Limb (tissue), 2 donors: ENCODE measurements at regions not wholly inside any gene's neighbourhood (a gene's known extent, or its start where the extent isn't known, plus 50 kb on each side); places are given as distances from the start of the nearest gene placed in this dataset.

ENCODE experiments used
- DNase-seq, 2 donors: peaks; one replicate each; pipeline ENCODE4 v3.0.0-alpha.2; 2016; ENCODE audit errors: extremely low spot score in 2 of 2

- no peak for DNase-seq
Observed at GRCh38 chr5:2270467-2270866, 387.7 kb upstream of the IRX4 start.

GRCh38 chr5:2269656-2270055 lies 386.9 kb upstream of the IRX4 start:
- DNase-seq, result no peak

DNA sequence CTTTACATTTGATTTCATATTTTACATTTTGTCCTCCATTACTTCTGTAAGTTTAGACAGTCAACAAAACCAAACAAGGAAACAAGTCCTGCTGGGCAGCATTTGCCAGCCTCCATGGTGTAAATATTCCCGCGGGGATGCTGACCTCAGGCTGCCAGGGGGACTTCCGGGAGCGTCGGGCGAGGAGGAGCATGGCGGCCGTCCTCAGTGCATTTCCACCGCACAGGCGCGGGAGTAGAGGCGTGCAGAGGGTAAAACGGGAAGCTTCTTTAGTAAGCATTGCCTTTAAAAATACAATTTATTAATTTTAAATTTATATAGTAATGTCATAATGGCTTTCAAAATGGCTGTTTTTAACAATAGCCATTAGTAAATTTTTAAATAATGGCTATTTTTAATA lies 385.3 kb upstream of the IRX4 start:
- no peak for DNase-seq

- DNase-seq, result no peak
Observed at GRCh38 chr5:2266641-2267240, 384.0 kb upstream of the IRX4 start.

DNA sequence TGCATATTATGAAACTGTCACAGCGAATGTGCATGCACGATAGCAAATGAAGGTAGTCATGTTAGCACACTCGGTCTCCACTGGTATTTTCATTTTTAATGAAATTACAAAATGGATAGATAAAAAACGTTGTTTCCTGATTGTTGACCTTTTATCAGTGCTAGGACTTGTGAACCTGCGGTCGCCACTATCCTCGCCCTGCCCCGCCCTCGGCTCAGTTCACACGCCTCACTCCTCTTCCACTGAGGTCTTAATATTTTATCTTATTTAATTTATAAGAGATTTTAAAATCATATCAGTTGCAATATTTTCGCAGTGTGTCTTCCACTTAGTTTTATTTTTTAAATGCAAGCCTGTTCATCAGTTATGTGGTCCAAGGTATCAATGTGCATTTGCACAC lies 382.6 kb upstream of the IRX4 start:
- no peak for DNase-seq

- no peak for DNase-seq
Observed at GRCh38 chr5:2263763-2264162, 381.0 kb upstream of the IRX4 start.

DNA sequence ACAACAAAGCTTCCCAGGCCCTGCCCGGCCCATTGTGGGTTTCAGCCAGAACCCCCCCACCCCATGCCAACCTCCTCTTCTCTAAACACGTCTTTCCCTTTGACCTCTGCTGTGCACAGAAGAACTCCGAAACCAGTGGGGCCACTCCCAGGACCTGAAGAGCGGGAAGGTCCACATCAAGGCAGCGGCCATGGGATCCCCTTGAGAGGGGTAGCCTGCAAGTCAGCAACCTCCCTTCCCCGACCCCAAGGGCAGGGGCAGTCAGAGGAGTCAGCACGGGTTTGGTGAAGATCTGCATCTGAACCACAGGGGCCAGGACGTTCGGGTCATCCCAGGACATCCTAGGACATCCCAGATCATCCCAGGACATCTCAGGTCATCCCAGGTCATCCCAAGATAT lies 379.9 kb upstream of the IRX4 start:
- DNase-seq, result no peak

- DNase-seq, result no peak
Observed at GRCh38 chr5:2261004-2261703, 378.4 kb upstream of the IRX4 start.

- no peak for DNase-seq
Observed at GRCh38 chr5:2260211-2261003, 377.7 kb upstream of the IRX4 start.

DNA sequence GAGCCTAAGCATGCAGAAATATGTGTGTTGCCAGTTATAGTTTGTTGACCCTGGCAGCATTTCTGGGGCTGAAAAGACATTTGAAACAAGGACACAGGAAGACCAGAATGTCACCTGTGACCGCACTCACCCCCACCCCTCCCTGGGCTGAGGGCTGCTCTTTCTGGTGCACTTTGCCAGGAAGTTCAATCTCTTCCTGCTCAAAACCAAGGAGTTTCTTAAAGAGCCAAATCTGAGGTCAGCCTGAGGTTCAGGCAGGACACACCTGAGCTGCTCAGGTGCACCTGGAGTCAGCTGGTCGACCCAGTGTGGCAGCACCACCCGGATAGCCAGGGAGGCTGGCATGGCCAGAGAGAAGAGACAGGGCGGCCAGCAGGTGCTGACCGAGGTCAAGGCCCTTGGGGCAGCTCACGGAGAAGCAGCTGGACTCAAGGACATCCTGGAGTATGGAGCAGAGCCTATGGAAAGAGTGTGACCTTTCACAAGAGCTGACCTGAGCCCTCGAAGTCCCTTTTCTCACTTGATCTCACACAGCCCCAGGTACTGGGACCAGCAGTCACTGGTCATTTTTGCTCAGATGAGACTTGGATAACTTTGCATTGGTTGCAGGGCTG lies 376.9 kb upstream of the IRX4 start:
- DNase-seq, result no peak

DNA sequence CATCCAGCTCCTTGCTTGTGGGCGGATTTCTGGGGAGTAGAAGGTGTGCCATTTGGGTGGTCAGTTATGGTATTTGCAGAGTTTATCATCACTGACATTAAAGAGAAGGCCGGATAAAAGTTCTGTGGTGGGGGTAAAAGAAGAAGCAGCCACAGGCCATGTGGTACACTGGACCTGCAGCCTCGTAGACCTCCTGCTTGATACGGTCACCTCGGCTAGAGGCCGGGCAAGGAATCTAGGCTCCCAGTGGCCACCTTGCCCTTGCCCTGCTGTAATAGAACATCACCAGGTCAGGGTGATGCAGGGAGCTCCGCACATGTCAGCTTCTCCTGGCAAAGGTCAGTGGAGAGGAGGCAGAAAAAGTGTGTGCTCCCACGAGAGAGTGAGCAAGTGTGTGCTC lies 376.1 kb upstream of the IRX4 start:
- no peak for DNase-seq

DNA sequence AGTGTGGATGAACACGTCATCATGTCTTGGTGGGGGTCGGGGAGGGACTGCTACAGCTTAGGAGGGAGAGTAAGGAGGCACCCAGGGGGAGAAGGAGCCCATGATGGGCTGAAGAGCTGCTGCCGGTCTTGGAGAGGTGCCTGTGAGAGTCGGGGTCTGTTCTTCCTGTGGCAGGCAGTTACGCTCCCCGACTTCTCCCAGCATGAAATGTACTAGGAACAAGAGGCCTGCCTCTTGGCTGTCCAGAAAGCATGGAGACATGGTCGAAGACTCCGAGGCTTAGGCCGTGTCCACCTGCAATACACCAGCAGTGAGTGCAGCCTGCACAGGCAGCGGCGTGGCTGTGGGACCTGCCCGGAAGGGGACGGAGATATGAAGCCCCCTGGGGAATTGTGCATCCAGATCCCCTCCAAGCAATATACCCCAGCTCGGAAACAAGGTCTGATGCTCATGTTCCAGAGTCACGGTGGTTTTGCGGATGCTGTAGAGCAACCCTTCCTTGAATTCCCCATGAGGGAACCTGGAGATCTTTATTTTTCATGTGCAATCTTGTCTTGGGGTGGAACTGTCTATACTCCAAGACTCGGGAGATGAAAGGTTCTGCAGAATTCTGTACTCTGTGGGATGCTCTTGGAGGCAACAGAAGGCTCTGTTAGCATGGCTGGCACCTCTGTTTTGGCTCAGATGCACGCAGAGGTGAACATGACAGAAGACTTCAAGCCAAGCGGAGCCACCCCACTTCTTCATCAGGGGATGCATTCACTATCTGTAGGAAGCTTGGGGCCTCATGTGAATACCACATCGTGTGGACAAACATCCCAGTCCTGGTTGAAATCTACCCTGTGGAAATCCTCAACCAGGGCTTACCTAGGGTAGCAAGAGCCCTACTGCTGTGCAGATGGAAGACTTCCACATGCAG lies 374.9 kb upstream of the IRX4 start:
- DNase-seq, result no peak

DNA sequence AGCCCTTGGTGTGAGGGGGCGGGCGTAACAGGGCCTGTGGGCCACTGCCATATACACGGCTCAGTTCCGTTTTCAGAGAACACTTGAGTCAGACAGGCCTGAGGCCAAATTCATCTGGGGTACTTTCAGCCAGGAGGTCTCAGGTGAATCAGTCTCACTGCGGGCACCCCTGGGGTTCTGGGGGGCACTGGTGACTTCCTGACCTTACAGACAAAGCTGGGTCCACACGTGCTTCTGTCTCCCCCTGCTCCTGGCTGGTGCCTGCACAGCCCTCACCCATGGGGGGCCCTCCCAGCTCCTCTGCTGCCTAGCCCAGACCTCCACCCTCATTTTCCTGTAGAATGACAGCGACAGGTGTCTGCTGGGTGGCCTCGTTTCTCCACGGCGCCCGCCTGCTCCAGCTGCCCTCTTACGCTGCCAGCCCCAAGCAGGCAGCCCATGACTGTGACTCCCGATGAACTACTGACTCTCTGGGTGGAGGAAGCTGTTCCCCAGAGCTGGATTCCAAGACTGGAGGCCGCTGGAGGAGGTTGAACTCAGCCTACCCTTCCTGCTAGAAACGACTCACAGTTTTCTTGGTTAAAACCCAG lies 374.1 kb upstream of the IRX4 start:
- DNase-seq, result peak in 1 of 2 donors; percentile 27

DNA sequence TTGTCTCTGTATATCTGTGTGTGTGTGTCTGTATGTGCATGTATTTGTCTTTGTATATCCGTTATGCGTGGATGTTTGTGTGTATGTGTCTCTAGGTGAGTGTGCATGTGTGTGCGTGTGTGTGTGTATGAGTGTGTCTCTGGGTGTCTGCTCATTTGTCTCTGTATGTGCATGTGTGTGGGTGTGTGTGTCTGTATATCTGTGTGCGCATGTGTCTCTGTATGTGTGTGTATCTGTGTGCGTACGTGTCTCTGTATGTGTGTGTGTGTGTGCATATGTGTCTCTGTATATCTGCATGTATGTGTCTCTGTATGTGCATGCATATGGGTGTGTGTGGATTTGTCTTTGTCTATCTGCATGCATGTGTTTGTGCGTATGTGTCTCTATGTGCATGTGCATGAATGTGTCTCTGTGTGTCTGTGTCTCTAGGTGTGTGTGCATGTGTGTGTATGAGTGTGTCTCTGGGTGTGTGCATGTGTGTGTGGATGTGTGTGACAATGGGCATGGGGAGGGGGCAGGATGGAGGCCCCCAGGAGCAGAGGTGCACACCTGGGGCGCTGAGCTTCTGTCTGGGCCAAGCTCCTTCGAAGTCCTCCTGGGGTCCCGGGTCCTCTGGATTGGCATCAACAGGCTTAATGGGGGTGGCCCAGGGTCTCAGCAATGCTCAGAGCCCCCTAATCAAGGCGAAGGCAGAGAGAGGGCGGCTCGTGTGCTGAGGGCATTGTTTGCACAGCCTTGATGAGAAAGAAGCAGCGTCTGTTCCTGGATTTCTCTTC lies 373.4 kb upstream of the IRX4 start:
- DNase-seq, result no peak

DNA sequence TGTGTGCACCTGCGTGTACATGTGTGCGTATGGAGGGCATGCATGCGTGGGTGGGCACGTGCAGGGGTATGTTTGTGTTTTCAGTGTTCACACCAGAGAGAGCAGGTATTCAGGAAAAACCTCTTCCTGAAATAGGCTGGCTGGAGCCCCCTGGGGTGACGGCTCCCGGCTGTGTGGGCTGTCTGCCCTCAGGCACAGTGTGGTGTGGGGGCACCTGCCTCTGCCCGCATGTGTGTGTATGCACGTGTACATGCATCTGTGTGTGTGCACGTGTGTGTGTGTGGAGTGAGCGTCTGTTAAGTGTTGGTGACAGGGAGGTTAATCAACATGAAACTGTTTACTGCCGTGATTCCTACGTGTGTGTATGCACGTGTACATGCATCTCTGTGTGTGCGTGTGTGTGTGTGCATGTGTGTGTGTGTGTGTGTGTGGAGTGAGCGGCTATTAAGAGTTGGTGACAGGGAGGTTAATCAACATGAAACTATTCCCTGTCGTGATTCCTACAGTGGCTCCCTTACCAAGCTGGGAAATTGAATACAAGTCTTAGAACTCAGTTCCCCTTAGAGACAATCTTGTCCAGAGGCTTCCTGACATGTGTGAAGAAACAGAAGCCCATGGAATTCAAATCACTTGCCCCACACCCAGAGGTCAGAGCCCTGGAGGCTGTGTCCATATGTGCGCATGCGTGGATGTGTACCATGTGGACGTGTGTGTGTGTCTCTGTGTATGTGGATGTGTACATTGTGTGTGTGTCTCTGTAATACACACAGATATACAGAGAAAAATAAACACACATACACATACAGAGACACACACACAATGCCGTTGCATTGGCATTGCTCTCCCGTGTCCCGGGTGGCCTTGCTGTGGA lies 372.4 kb upstream of the IRX4 start:
- no peak for DNase-seq

DNA sequence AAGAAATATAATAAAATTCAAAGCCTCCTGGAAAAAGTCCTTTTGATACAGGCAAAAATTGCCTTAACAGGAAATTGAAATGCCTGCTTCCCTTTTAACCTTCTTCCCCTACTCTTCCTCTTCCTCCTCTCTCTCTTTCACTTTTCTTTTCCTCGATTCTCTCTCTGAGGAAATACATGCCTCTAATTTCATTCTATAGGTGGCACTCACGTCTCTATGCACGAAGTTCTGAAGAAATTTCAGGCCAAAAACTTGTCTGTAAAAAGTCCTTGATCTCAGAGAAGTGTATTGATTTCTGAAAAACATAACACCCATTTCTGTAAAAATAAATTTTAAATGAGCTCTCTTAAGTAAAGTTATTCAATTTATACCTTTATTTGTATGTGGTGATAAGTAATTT lies 371.7 kb upstream of the IRX4 start:
- DNase-seq, result no peak

GRCh38 chr5:2253040-2253975 lies 370.6 kb upstream of the IRX4 start:
- no peak for DNase-seq

DNA sequence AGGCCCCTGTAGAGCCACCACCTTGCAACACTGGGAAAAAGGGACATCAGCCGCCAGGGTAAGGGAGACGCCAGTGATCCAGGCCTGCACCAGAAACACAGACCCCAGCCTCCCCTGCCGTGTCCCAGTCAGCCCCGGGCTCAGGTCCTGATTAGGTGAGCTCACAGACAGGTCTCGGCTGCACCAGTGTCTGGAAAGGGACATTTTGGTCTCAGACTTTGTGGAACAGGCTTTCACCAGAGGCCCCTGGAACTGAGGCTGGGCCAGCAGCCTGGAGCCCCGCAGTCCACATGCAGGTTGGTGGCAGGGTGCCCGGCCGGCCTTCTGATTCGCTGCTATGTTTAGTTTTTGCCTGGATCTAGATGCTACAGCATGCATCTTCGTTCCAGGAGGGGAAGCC lies 369.0 kb upstream of the IRX4 start:
- DNase-seq, result no peak
